ENCODE measurements at regions not wholly inside any gene's neighbourhood (a gene's known extent, or its start where the extent isn't known, plus 50 kb on each side); places are given as distances from the start of the nearest gene placed in this dataset.

DNA sequence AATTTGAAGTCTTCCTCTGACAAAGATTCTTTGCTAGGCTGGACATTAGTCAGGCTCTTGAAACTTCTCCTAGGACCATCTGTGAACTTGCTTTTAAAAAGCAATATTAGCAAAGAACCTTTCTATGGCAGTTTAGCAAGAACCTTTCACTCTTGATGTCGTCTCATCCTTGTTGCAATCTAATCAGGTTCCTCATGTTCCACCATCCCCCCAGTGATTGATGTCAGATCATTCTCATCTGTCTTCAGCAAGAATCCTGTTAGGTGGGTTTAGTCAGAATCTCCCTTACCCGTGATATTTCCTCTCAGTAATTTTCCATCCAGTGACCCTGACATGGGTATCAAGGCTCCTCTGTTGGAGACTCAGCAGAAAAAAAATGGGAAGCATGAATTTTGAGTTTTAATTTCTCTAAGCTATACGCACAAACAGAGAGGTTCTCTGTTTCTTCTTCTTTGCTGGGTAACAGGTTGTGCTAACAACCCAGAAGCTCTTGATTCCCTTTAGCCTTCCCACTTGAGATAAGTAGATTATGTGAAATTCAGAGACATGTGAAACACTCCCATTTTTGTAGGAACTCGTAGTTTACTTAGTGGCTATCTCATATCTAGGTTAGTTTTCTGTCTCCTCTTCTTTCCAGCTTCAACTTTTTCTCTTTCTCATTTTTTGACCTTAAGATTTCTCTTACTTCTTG is 507.4 kb downstream of the C4orf33 start:
- Histone ChIP-seq H3K4me3 (ENCODE audit: insufficient read depth, low read length) (no peak overlapping the region), H3K36me3 (ENCODE audit: insufficient read depth, low read length) (no peaks in the 10 kb centered on the region), H3K27me3 (ENCODE audit: insufficient read depth, low read length) (no peaks in the 10 kb centered on the region), H3K9me3 (ENCODE audit: low read depth, low read length) (peaks cover 4% of the 10 kb centered on the region), H3K79me2 (ENCODE audit: insufficient read depth, low read length) (no peaks in the 10 kb centered on the region), H3K4me2 (ENCODE audit: insufficient read depth, low read length) (no peak overlapping the region), H3K4me1 (ENCODE audit: insufficient read depth, low read length) (no peaks in the 10 kb centered on the region), H3K27ac (ENCODE audit: low read depth, low read length) (no peak overlapping the region), H2AFZ (ENCODE audit: low read length) (no peak overlapping the region), H4K20me1 (ENCODE audit: insufficient read depth, low read length) (no peaks in the 10 kb centered on the region)
- no peak for DNase-seq (ENCODE audit: insufficient read length, low spot score, missing footprints)
- TF ChIP-seq, protein P1, sequence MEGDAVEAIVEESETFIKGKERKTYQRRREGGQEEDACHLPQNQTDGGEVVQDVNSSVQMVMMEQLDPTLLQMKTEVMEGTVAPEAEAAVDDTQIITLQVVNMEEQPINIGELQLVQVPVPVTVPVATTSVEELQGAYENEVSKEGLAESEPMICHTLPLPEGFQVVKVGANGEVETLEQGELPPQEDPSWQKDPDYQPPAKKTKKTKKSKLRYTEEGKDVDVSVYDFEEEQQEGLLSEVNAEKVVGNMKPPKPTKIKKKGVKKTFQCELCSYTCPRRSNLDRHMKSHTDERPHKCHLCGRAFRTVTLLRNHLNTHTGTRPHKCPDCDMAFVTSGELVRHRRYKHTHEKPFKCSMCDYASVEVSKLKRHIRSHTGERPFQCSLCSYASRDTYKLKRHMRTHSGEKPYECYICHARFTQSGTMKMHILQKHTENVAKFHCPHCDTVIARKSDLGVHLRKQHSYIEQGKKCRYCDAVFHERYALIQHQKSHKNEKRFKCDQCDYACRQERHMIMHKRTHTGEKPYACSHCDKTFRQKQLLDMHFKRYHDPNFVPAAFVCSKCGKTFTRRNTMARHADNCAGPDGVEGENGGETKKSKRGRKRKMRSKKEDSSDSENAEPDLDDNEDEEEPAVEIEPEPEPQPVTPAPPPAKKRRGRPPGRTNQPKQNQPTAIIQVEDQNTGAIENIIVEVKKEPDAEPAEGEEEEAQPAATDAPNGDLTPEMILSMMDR (IDR thresholded peaks at IDR 0.05; ENCODE audit: extremely low read depth, low read depth, low read length), result no peak

DNA sequence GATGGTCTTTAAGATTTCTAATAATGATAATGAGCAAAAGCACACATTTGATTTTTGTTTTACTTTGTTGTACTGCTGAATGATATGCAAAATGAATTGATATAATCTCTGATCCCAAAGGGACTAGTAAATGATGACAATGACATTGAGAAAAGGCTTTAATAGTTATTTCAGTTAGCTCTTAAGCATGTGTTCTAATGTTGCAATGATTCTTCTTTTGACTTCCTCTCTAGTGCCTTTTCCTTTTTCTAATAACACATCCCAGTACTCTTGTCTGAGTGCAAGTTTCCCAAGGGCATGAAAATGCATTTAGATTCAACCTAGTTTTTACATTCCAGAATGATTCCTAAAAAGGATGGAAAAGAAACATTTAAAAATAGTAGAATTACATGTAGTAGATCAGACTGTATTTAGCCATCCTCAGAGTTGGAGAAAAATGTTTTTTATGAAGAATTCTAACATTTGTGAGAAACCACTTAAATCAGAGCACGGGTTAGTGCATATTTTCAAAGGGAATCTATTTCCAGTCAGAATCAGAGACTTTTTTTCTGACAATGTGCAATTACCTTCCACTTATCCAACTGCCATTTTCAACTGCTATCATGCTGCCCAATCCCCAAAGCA is 508.8 kb downstream of the C4orf33 start:
- no peaks in the 10 kb centered on the region for H3K36me3 ChIP-seq (ENCODE audit: insufficient read depth, low read length)
- DNase-seq (ENCODE audit: insufficient read length, low spot score, missing footprints), result no peak

DNA sequence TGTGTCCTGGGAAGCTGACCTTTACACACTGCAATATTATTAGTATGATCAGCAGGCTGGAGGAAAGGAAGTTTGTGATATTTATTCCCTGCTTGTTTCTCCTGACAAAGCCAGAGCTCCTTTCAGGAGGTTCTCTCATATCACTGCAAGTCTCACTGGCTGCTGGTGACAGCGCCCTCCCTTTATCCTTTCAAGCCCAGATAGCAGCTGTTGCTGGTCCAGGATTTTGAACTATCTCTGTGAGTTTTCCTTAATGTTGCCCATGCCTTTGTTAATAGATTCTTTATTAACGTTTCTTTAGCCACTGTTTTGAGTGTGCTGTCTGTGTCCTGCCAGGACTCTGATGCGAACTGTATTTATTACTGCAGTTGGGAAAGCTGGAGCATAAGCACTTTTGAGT is 518.7 kb downstream of the C4orf33 start:
- no peak overlapping the region for H3K27ac ChIP-seq (ENCODE audit: low read depth, low read length)
- no peaks in the 10 kb centered on the region for H3K27me3 ChIP-seq (ENCODE audit: insufficient read depth, low read length)
- no peaks in the 10 kb centered on the region for H3K36me3 ChIP-seq (ENCODE audit: insufficient read depth, low read length)
- no peaks in the 10 kb centered on the region for H4K20me1 ChIP-seq (ENCODE audit: insufficient read depth, low read length)
- no peak overlapping the region for H3K4me3 ChIP-seq (ENCODE audit: insufficient read depth, low read length)
- TF ChIP-seq, protein P1 (IDR thresholded peaks at IDR 0.05; ENCODE audit: extremely low read depth, low read depth, low read length), result no peak
- no peaks in the 10 kb centered on the region for H3K4me1 ChIP-seq (ENCODE audit: insufficient read depth, low read length)
- peaks cover 2% of the 10 kb centered on the region for H3K9me3 ChIP-seq (ENCODE audit: low read depth, low read length)
- H3K4me2 ChIP-seq (ENCODE audit: insufficient read depth, low read length), result no peak overlapping the region
- no peaks in the 10 kb centered on the region for H3K79me2 ChIP-seq (ENCODE audit: insufficient read depth, low read length)
- no peak for DNase-seq (ENCODE audit: insufficient read length, low spot score, missing footprints)
- H2AFZ ChIP-seq (ENCODE audit: low read length), result no peak overlapping the region

More for the DNA sequence above, 508.8 kb downstream of the C4orf33 start:
- TF ChIP-seq, protein P1 (IDR thresholded peaks at IDR 0.05; ENCODE audit: extremely low read depth, low read depth, low read length), result no peak
- no peak overlapping the region for H3K4me3 ChIP-seq (ENCODE audit: insufficient read depth, low read length)
- H3K4me1 ChIP-seq (ENCODE audit: insufficient read depth, low read length), result no peaks in the 10 kb centered on the region
- H4K20me1 ChIP-seq (ENCODE audit: insufficient read depth, low read length), result no peaks in the 10 kb centered on the region
- peaks cover 4% of the 10 kb centered on the region for H3K9me3 ChIP-seq (ENCODE audit: low read depth, low read length)
- H3K4me2 ChIP-seq (ENCODE audit: insufficient read depth, low read length), result no peak overlapping the region
- no peak overlapping the region for H3K27ac ChIP-seq (ENCODE audit: low read depth, low read length)
- H2AFZ ChIP-seq (ENCODE audit: low read length), result no peak overlapping the region
- H3K79me2 ChIP-seq (ENCODE audit: insufficient read depth, low read length), result no peaks in the 10 kb centered on the region
- H3K27me3 ChIP-seq (ENCODE audit: insufficient read depth, low read length), result no peaks in the 10 kb centered on the region

DNA sequence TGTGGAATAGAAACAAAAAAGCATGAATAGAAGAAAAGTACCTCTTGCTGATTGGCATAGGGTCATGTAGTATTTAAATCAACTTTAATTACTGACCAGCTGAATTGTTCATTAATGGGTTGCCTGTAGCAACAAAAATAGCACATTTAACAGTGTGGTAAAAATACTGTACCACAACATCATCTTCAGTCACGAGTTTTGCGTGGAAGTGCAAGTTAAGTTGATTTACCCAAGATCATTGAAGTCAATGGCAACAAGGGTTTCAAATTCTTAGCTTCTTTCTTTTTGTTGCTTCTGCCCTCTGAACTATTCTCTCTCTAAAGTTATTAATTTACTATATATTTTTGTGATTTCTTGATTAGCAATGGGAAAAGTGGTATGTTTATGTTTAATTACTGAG is 526.6 kb downstream of the C4orf33 start:
- Histone ChIP-seq H3K4me1 (ENCODE audit: insufficient read depth, low read length) (no peaks in the 10 kb centered on the region), H3K27me3 (ENCODE audit: insufficient read depth, low read length) (no peaks in the 10 kb centered on the region), H3K4me2 (ENCODE audit: insufficient read depth, low read length) (no peak overlapping the region), H3K4me3 (ENCODE audit: insufficient read depth, low read length) (no peak overlapping the region), H2AFZ (ENCODE audit: low read length) (no peak overlapping the region), H3K27ac (ENCODE audit: low read depth, low read length) (no peak overlapping the region), H3K36me3 (ENCODE audit: insufficient read depth, low read length) (no peaks in the 10 kb centered on the region), H3K79me2 (ENCODE audit: insufficient read depth, low read length) (no peaks in the 10 kb centered on the region), H4K20me1 (ENCODE audit: insufficient read depth, low read length) (no peaks in the 10 kb centered on the region), H3K9me3 (ENCODE audit: low read depth, low read length) (no peaks in the 10 kb centered on the region)
- no peak for DNase-seq (ENCODE audit: insufficient read length, low spot score, missing footprints)
- TF ChIP-seq, protein P1 (IDR thresholded peaks at IDR 0.05; ENCODE audit: extremely low read depth, low read depth, low read length), result no peak
